GM23338 (cell line): ENCODE measurements at regions not wholly inside any gene's neighbourhood (a gene's known extent, or its start where the extent isn't known, plus 50 kb on each side); places are given as distances from the start of the nearest gene placed in this dataset.

Experiments used
- ATAC-seq: fragments of 200-7000 bp; cut with Tn5 transposase; 3 replicates; pipeline ENCODE4 v1.9.1; 2020
- DNase-seq: peaks from one replicate; pipeline ENCODE4 v3.0.0-alpha.2; 2015; ENCODE audit warnings: low spot score
- H2AFZ ChIP-seq: fragments of 200-600 bp; sonication (generic); 2 replicates; pipeline ENCODE4 v1.8.0; 2016; ENCODE audit warnings: antibody characterized with exemption, mild to moderate bottlenecking, moderate library complexity
- H3F3A ChIP-seq: fragments of 200-600 bp; sonication (generic); replicated peaks from 2 replicates; pipeline ENCODE4 v1.8.0; 2017; ENCODE audit warnings: antibody characterized with exemption, mixed run types, low read depth
- H3K27ac ChIP-seq: fragments of 200-600 bp; sonication (generic); 2 replicates; pipeline ENCODE4 v1.6.1; 2016; ENCODE audit warnings: low read depth
- H3K27me3 ChIP-seq: fragments of 200-600 bp; sonication (generic); 2 replicates; pipeline ENCODE4 v1.8.0; 2016; ENCODE audit warnings: mild to moderate bottlenecking, mixed run types, moderate library complexity; ENCODE audit not compliant: insufficient read depth
- H3K36me3 ChIP-seq: fragments of 200-600 bp; sonication (generic); 2 replicates; pipeline ENCODE4 v1.8.0; 2016; ENCODE audit warnings: mild to moderate bottlenecking; ENCODE audit not compliant: insufficient read depth
- H3K4me1 ChIP-seq: fragments of 200-600 bp; sonication (generic); 2 replicates; pipeline ENCODE4 v1.8.0; 2016; ENCODE audit warnings: mild to moderate bottlenecking, moderate library complexity; ENCODE audit not compliant: insufficient read depth
- H3K4me2 ChIP-seq: fragments of 200-600 bp; sonication (generic); 2 replicates; pipeline ENCODE4 v1.7.1; 2017; ENCODE audit warnings: mixed run types
- H3K4me3 ChIP-seq: fragments of 200-600 bp; sonication (generic); 2 replicates; pipeline ENCODE4 v1.6.1; 2016; ENCODE audit warnings: mixed run types
- H3K79me2 ChIP-seq: fragments of 200-600 bp; sonication (generic); replicated peaks from 2 replicates; pipeline ENCODE4 v1.8.0; 2017; ENCODE audit warnings: mild to moderate bottlenecking; ENCODE audit not compliant: insufficient read depth
- H3K9me2 ChIP-seq: fragments of 200-600 bp; sonication (generic); 2 replicates; pipeline ENCODE4 v1.8.0; 2017; ENCODE audit not compliant: insufficient read depth
- H4K20me1 ChIP-seq: fragments of 200-600 bp; sonication (generic); replicated peaks from 2 replicates; pipeline ENCODE4 v1.8.0; 2017; ENCODE audit warnings: mild to moderate bottlenecking; ENCODE audit not compliant: insufficient read depth
- H3K27ac Mint-ChIP-seq: 2 replicates; pipeline ENCODE4 v1.8.0; 2020; ENCODE audit warnings: inconsistent platforms, mild to moderate bottlenecking, moderate library complexity, mixed read lengths
- H3K27me3 Mint-ChIP-seq: 3 replicates; pipeline ENCODE4 v1.8.0; 2022; ENCODE audit warnings: low read depth, mild to moderate bottlenecking, moderate library complexity, mixed read lengths, inconsistent platforms; ENCODE audit not compliant: insufficient read depth, poor library complexity
- H3K36me3 Mint-ChIP-seq: 3 replicates; pipeline ENCODE4 v1.8.0; 2021; ENCODE audit warnings: low read depth, mild to moderate bottlenecking, inconsistent platforms, moderate library complexity, mixed read lengths
- H3K4me1 Mint-ChIP-seq: 3 replicates; pipeline ENCODE4 v1.8.0; 2020; ENCODE audit warnings: mild to moderate bottlenecking, inconsistent platforms, mixed read lengths
- H3K4me3 Mint-ChIP-seq: 3 replicates; pipeline ENCODE4 v1.8.0; 2021; ENCODE audit warnings: moderate library complexity, mild to moderate bottlenecking, inconsistent platforms, mixed read lengths
- H3K9me3 Mint-ChIP-seq: 3 replicates; pipeline ENCODE4 v1.8.0; 2020; ENCODE audit warnings: moderate library complexity, mild to moderate bottlenecking, inconsistent platforms, mixed read lengths
- CREB1 ChIP-seq: fragments of 250-450 bp; sonication (Bioruptor Pico); IDR thresholded peaks from 2 replicates; pipeline ENCODE4 v1.5.0; 2020; ENCODE audit warnings: low read depth, mild to moderate bottlenecking, moderate library complexity
- CTCF ChIP-seq, 2 experiments: fragments of 200-600 bp in 1 of 2; sonication (generic) in 1 of 2; conservative IDR thresholded peaks; 2 replicates each; pipeline versions ENCODE4 v1.5.1 to v1.6.1; 2016 to 2017; ENCODE audit warnings: antibody characterized with exemption in 2 of 2, low read depth in 2 of 2, mild to moderate bottlenecking in 2 of 2, moderate library complexity in 1 of 2
- ETS1 ChIP-seq: IDR thresholded peaks from 2 replicates; pipeline ENCODE4 v1.6.1; 2016; ENCODE audit warnings: antibody characterized with exemption
- EZH2 ChIP-seq: fragments of 200-600 bp; sonication (generic); IDR thresholded peaks from one replicate; pipeline ENCODE4 v1.8.0; 2017; ENCODE audit warnings: antibody characterized with exemption, mild to moderate bottlenecking, low read depth; ENCODE audit not compliant: unreplicated experiment
- EZH2phosphoT487 ChIP-seq: fragments of 200-600 bp; sonication (generic); IDR thresholded peaks from one replicate; pipeline ENCODE4 v1.8.1; 2018; ENCODE audit warnings: antibody characterized with exemption; ENCODE audit not compliant: unreplicated experiment
- JUNB ChIP-seq: IDR thresholded peaks from one replicate; pipeline ENCODE4 v1.6.1; 2016; ENCODE audit warnings: antibody characterized with exemption; ENCODE audit not compliant: unreplicated experiment
- NANOG ChIP-seq: IDR thresholded peaks from 2 replicates; pipeline ENCODE4 v1.6.1; 2016; ENCODE audit warnings: antibody characterized with exemption, borderline replicate concordance
- REST ChIP-seq: IDR thresholded peaks from one replicate; pipeline ENCODE4 v1.6.1; 2018; ENCODE audit warnings: antibody characterized with exemption; ENCODE audit not compliant: unreplicated experiment
- STAT1 ChIP-seq: IDR thresholded peaks from one replicate; pipeline ENCODE4 v1.6.1; 2016; ENCODE audit warnings: antibody characterized with exemption; ENCODE audit not compliant: unreplicated experiment
- ZNF114 ChIP-seq: fragments of 250-450 bp; sonication (Bioruptor Pico); IDR thresholded peaks from 2 replicates; pipeline ENCODE4 v1.5.0; 2020; ENCODE audit warnings: mild to moderate bottlenecking, moderate library complexity
- ZNF331 ChIP-seq: fragments of 250-450 bp; sonication (Bioruptor Pico); IDR thresholded peaks from 2 replicates; pipeline ENCODE4 v1.5.0; 2020; ENCODE audit warnings: low read depth, mild to moderate bottlenecking, moderate library complexity
- ZNF462 ChIP-seq: fragments of 250-450 bp; sonication (Bioruptor Pico); IDR thresholded peaks from 2 replicates; pipeline ENCODE4 v1.5.0; 2020; ENCODE audit warnings: mild to moderate bottlenecking, moderate library complexity

- TF ChIP-seq ETS1 (no peak), ZNF331 (CRISPR knock-in tag) (no peak)
Observed at GRCh38 chr4:100679926-100680325, 162.1 kb upstream of the EMCN start (continued).

- Mint-ChIP-seq H3K36me3 (no peaks in the 10 kb centered on the region), H3K9me3 (no peaks in the 10 kb centered on the region), H3K27ac (no peak overlapping the region), H3K4me1 (no peaks in the 10 kb centered on the region), H3K4me3 (no peak overlapping the region), H3K27me3 (no peaks in the 10 kb centered on the region)
- Histone ChIP-seq H3K9me2 (no peaks in the 10 kb centered on the region), H3K4me1 (no peaks in the 10 kb centered on the region), H3K36me3 (no peaks in the 10 kb centered on the region), H3K4me2 (no peak overlapping the region), H2AFZ (no peak overlapping the region; the same call in 1 of the 2 replicates), H3K4me3 (no peak overlapping the region), H3K79me2 (no peaks in the 10 kb centered on the region), H3K27ac (no peak overlapping the region), H3K27me3 (no peaks in the 10 kb centered on the region), H3F3A (no peaks in the 10 kb centered on the region), H4K20me1 (no peaks in the 10 kb centered on the region)
- no peak for DNase-seq
- ATAC-seq = no peak
- TF ChIP-seq EZH2phosphoT487 (no peak), CREB1 (CRISPR knock-in tag) (no peak), REST (no peak), STAT1 (no peak), CTCF (conservative IDR thresholded peaks at IDR 0.05; ENCODE audit: low read depth in 2 of 2) (no peak), ZNF462 (no peak), EZH2 (no peak), ZNF114 (no peak), ETS1 (no peak), JUNB (no peak), NANOG (no peak)
Observed at GRCh38 chr4:100674976-100675375, 157.2 kb upstream of the EMCN start.
